AG10803 (cell line): ENCODE measurements at regions not wholly inside any gene's neighbourhood (a gene's known extent, or its start where the extent isn't known, plus 50 kb on each side); places are given as distances from the start of the nearest gene placed in this dataset.

Experiments used
- DNase-seq: peaks from one replicate; pipeline ENCODE4 v3.0.0; 2010; ENCODE audit warnings: low read depth
- H3K4me3 ChIP-seq: 2 replicates; pipeline ENCODE4 v1.5.1; 2011; ENCODE audit warnings: mild to moderate bottlenecking, low read length, control low read depth
- CTCF ChIP-seq: conservative IDR thresholded peaks from 2 replicates; pipeline ENCODE4 v1.5.1; 2011; ENCODE audit warnings: mild to moderate bottlenecking, low read length, control low read depth, inconsistent platforms

- H3K4me3 ChIP-seq: no peak overlapping the region
- no peak for DNase-seq
- TF ChIP-seq CTCF: no peak
These were observed 551.9 kb upstream of the LUZP2 start for GRCh38 chr11:23944923-23945322.

- TF ChIP-seq CTCF: no peak
- DNase-seq: peak; percentile 21
- H3K4me3 ChIP-seq: no peak overlapping the region
These were observed 549.0 kb upstream of the LUZP2 start for GRCh38 chr11:23947883-23948282.

- TF ChIP-seq CTCF: no peak
- peak; percentile 22 for DNase-seq
- no peak overlapping the region for H3K4me3 ChIP-seq
These were observed 548.0 kb upstream of the LUZP2 start for GRCh38 chr11:23948851-23949250.

GRCh38 chr11:23953951-23954710 lies 542.7 kb upstream of the LUZP2 start:
- H3K4me3 ChIP-seq: no peak overlapping the region
- no peak for TF ChIP-seq CTCF
- no peak for DNase-seq

- H3K4me3 ChIP-seq: no peak overlapping the region
- TF ChIP-seq CTCF: no peak
- DNase-seq: no peak
These were observed 542.1 kb upstream of the LUZP2 start for GRCh38 chr11:23954730-23955129.

- no peak overlapping the region for H3K4me3 ChIP-seq
- TF ChIP-seq CTCF: no peak
- no peak for DNase-seq
These were observed 540.3 kb upstream of the LUZP2 start for GRCh38 chr11:23956586-23956985.

- no peak for TF ChIP-seq CTCF
- H3K4me3 ChIP-seq: no peak overlapping the region
- peak; percentile 25 for DNase-seq
These were observed 539.5 kb upstream of the LUZP2 start for GRCh38 chr11:23957314-23957713.
